ENCODE measurements at regions not wholly inside any gene's neighbourhood (a gene's known extent, or its start where the extent isn't known, plus 50 kb on each side); places are given as distances from the start of the nearest gene placed in this dataset.

GRCh38 chr5:38709678-38710306 lies 136.0 kb upstream of the OSMR start:
- no peak overlapping the region for H3K27ac ChIP-seq (ENCODE audit: low read depth, low read length, poor library complexity, severe bottlenecking)
- no peaks in the 10 kb centered on the region for H3K27me3 ChIP-seq (replicated peaks; ENCODE audit: insufficient read depth, low read depth, low read length, poor library complexity)
- H3K9me3 ChIP-seq (ENCODE audit: low read depth, low read length, poor library complexity, severe bottlenecking) = no peaks in the 10 kb centered on the region
- TF ChIP-seq CTCF (conservative IDR thresholded peaks at IDR 0.05; ENCODE audit: low read depth, low read length) = no peak
- TF ChIP-seq EZH2 (IDR thresholded peaks at IDR 0.05; ENCODE audit: borderline replicate concordance, low read depth, low read length, poor library complexity, severe bottlenecking) = no peak
- no peaks in the 10 kb centered on the region for H3K36me3 ChIP-seq (ENCODE audit: insufficient read depth, low read length, poor library complexity, severe bottlenecking)
- CTCF ChIA-PET = no interaction called here
- intact Hi-C loops (cut with micrococcal nuclease; ENCODE audit: unreplicated experiment) = loop anchor here (10.0 kb wide), 1 partner anchor 155 kb away; the partner anchor contains the start of gene LIFR
- POLR2A ChIA-PET (ENCODE audit: low non-redundant PET) = no interaction called here
- no TSS peak for BruUV-seq (replicated peaks)
- H3K4me3 ChIP-seq (ENCODE audit: low read depth, low read length, poor library complexity, severe bottlenecking) = no peak overlapping the region
- H3K4me1 ChIP-seq (ENCODE audit: insufficient read depth, low read length, poor library complexity, severe bottlenecking) = peaks cover 6% of the 10 kb centered on the region
- DNase-seq (ENCODE audit: low spot score) = no peak

GRCh38 chr5:38710627-38711026 lies 135.2 kb upstream of the OSMR start:
- no peaks in the 10 kb centered on the region for H3K27me3 ChIP-seq (replicated peaks; ENCODE audit: insufficient read depth, low read depth, low read length, poor library complexity)
- DNase-seq (ENCODE audit: low spot score) = no peak
- H3K9me3 ChIP-seq (ENCODE audit: low read depth, low read length, poor library complexity, severe bottlenecking) = no peaks in the 10 kb centered on the region
- TF ChIP-seq EZH2 (IDR thresholded peaks at IDR 0.05; ENCODE audit: borderline replicate concordance, low read depth, low read length, poor library complexity, severe bottlenecking) (no peak), CTCF (conservative IDR thresholded peaks at IDR 0.05; ENCODE audit: low read depth, low read length) (no peak)
- CTCF ChIA-PET = no interaction called here
- POLR2A ChIA-PET (ENCODE audit: low non-redundant PET) = no interaction called here
- H3K36me3 ChIP-seq (ENCODE audit: insufficient read depth, low read length, poor library complexity, severe bottlenecking) = no peaks in the 10 kb centered on the region
- peaks cover 10% of the 10 kb centered on the region for H3K4me1 ChIP-seq (ENCODE audit: insufficient read depth, low read length, poor library complexity, severe bottlenecking)
- BruUV-seq (replicated peaks) = no TSS peak
- no peak overlapping the region for H3K27ac ChIP-seq (ENCODE audit: low read depth, low read length, poor library complexity, severe bottlenecking)
- H3K4me3 ChIP-seq (ENCODE audit: low read depth, low read length, poor library complexity, severe bottlenecking) = no peak overlapping the region
- intact Hi-C loops (cut with micrococcal nuclease; ENCODE audit: unreplicated experiment) = loop anchor here (10.0 kb wide), 1 partner anchor 156 kb away; the partner anchor contains the start of gene LIFR

GRCh38 chr5:38712391-38712790 lies 133.4 kb upstream of the OSMR start:
- ChIA-PET CTCF (no interaction called here), POLR2A (ENCODE audit: low non-redundant PET) (no interaction called here)

More at GRCh38 chr5:38712391-38712790, 133.4 kb upstream of the OSMR start:
- no TSS peak for BruUV-seq (replicated peaks)
- Histone ChIP-seq H3K27ac (ENCODE audit: low read depth, low read length, poor library complexity, severe bottlenecking) (no peak overlapping the region), H3K9me3 (ENCODE audit: low read depth, low read length, poor library complexity, severe bottlenecking) (no peaks in the 10 kb centered on the region), H3K4me3 (ENCODE audit: low read depth, low read length, poor library complexity, severe bottlenecking) (no peak overlapping the region), H3K4me1 (ENCODE audit: insufficient read depth, low read length, poor library complexity, severe bottlenecking) (peaks cover 23% of the 10 kb centered on the region), H3K36me3 (ENCODE audit: insufficient read depth, low read length, poor library complexity, severe bottlenecking) (no peaks in the 10 kb centered on the region), H3K27me3 (replicated peaks; ENCODE audit: insufficient read depth, low read depth, low read length, poor library complexity) (no peaks in the 10 kb centered on the region)
- DNase-seq (ENCODE audit: low spot score) = no peak
- intact Hi-C loops (cut with micrococcal nuclease; ENCODE audit: unreplicated experiment) = loop anchor here (10.0 kb wide), 1 partner anchor 158 kb away; the partner anchor contains the start of gene LIFR
- TF ChIP-seq CTCF (conservative IDR thresholded peaks at IDR 0.05; ENCODE audit: low read depth, low read length) (no peak), EZH2 (IDR thresholded peaks at IDR 0.05; ENCODE audit: borderline replicate concordance, low read depth, low read length, poor library complexity, severe bottlenecking) (no peak)

All from A673 (cell line).